Right atrium auricular region (tissue), 2 donors: ENCODE measurements at regions not wholly inside any gene's neighbourhood (a gene's known extent, or its start where the extent isn't known, plus 50 kb on each side); places are given as distances from the start of the nearest gene placed in this dataset.

ENCODE experiments used
- DNase-seq: peaks from one replicate; pipeline ENCODE4 v3.0.0-alpha.2; 2019; ENCODE audit warnings: low spot score
- H3K27ac ChIP-seq, 2 donors: fragments of 200-600 bp; sonication (generic); 1 replicate in 1 of 2; 2 replicates in 1 of 2; pipeline ENCODE4 v1.5.1; 2016 to 2019
- H3K27me3 ChIP-seq, 2 donors: fragments of 200-600 bp; sonication (generic); one replicate each; pipeline versions ENCODE4 v1.5.1 to v1.6.0; 2017 to 2019
- H3K36me3 ChIP-seq: fragments of 200-600 bp; sonication (generic); one replicate; pipeline ENCODE4 v1.5.1; 2016
- H3K4me1 ChIP-seq, 2 donors: fragments of 200-600 bp; sonication (generic); one replicate each; pipeline versions ENCODE4 v1.5.1 to v1.6.0; 2017 to 2019
- H3K4me3 ChIP-seq, 2 donors: fragments of 200-600 bp; sonication (generic); 1 replicate in 1 of 2; 2 replicates in 1 of 2; pipeline ENCODE4 v1.5.1; 2017 to 2019; ENCODE audit warnings: mild to moderate bottlenecking in 1 of 2, moderate library complexity in 1 of 2
- H3K9me3 ChIP-seq, 2 donors: fragments of 200-600 bp; sonication (generic); one replicate each; pipeline ENCODE4 v1.5.1; 2019
- TF ChIP-seq, protein P1 (sequence below), 2 donors: fragments of 200-600 bp; sonication (generic); IDR thresholded peaks; one replicate each; pipeline ENCODE4 v1.5.1; 2019; ENCODE audit warnings: antibody characterized with exemption in 2 of 2

DNA sequence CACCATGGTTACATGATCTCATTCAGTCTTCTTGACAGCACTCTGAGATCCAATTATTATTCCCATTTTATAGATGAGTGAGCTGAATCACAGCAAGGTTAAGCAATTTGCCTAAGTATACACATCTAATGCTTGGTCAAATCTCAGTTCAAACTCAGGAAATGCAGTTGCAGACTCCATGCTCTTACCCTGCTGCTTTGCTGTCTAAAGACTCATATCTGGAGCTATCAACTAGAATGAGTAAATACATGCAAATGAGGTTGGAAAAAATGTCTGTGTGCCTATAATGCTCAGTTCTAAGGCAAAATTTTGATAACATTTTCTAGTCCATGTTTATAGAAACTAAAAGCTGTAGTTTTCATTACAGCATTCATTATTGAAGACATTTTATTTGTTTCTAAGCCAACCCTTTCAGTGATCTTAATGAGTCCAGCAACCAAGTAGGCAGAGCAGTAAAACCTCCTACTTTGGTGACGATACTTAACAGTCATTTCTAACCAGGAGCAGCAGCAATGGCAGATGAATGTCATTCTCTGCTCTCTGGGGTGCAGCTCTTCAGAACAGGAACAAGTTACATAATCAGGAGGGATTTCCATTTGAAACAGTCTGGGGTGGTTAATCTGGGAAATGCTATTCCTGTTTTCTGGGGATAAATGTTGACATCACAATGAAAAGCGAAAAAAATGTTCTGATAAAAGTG lies 396.8 kb upstream of the UBE2E3 start:
- DNase-seq = no peak
- Histone ChIP-seq H3K27ac (no peak overlapping the region), H3K9me3 (no peaks in the 10 kb centered on the region), H3K4me3 (no peak overlapping the region), H3K36me3 (no peaks in the 10 kb centered on the region), H3K27me3 (no peaks in the 10 kb centered on the region), H3K4me1 (no peaks in the 10 kb centered on the region)
- TF ChIP-seq, protein P1, sequence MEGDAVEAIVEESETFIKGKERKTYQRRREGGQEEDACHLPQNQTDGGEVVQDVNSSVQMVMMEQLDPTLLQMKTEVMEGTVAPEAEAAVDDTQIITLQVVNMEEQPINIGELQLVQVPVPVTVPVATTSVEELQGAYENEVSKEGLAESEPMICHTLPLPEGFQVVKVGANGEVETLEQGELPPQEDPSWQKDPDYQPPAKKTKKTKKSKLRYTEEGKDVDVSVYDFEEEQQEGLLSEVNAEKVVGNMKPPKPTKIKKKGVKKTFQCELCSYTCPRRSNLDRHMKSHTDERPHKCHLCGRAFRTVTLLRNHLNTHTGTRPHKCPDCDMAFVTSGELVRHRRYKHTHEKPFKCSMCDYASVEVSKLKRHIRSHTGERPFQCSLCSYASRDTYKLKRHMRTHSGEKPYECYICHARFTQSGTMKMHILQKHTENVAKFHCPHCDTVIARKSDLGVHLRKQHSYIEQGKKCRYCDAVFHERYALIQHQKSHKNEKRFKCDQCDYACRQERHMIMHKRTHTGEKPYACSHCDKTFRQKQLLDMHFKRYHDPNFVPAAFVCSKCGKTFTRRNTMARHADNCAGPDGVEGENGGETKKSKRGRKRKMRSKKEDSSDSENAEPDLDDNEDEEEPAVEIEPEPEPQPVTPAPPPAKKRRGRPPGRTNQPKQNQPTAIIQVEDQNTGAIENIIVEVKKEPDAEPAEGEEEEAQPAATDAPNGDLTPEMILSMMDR (IDR thresholded peaks at IDR 0.05) = no peak

DNA sequence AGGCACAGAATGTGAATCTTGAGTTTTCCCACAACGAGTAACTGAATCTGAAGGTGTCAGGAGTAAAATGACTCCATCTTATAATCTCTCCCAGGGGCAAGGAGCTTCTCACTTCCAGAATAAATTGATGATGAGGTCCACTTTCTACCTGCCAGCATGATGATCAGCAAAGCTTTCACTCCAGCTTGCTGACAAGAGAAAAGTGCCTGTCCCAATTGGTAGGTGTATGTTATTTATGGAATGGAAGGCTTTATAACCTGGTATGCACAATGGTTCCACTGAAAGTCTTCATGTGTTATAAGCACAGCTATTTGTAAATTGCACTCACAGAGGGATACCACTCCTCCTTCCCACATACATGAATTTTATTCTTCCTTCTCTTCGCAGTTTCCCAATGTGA lies 401.0 kb upstream of the UBE2E3 start:
- TF ChIP-seq, protein P1 (IDR thresholded peaks at IDR 0.05) = no peak
- H3K27ac ChIP-seq = no peak overlapping the region
- no peaks in the 10 kb centered on the region for H3K9me3 ChIP-seq
- H3K4me3 ChIP-seq = no peak overlapping the region
- H3K4me1 ChIP-seq = no peaks in the 10 kb centered on the region
- DNase-seq = no peak
- no peaks in the 10 kb centered on the region for H3K36me3 ChIP-seq
- H3K27me3 ChIP-seq = peaks cover 0 to 3% of the 10 kb centered on the region in 2 donors

DNA sequence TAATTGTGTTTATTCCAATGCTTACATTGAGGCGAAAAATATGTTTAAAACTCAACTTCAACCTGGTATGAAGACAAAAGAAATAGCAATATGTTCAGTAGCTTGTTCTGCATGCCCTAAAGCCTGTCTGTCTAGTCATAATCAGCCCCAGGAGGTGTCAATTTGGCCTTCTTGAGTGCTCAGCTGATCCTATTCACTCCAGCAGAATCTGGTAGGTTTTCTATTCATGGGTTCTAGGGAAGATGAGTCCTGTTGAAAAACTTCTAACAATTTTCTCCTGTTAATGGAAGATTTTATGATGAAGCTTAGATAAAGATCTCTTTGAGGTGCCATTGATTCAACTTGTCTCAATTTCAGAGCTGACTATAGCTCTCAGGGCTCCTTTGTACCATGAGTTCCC lies 402.0 kb upstream of the UBE2E3 start:
- Histone ChIP-seq H3K4me1 (no peaks in the 10 kb centered on the region), H3K27me3 (peaks cover 0 to 3% of the 10 kb centered on the region in 2 donors), H3K36me3 (no peaks in the 10 kb centered on the region), H3K4me3 (no peak overlapping the region), H3K27ac (no peak overlapping the region), H3K9me3 (no peaks in the 10 kb centered on the region)
- DNase-seq = no peak
- TF ChIP-seq, protein P1 (IDR thresholded peaks at IDR 0.05) = no peak

DNA sequence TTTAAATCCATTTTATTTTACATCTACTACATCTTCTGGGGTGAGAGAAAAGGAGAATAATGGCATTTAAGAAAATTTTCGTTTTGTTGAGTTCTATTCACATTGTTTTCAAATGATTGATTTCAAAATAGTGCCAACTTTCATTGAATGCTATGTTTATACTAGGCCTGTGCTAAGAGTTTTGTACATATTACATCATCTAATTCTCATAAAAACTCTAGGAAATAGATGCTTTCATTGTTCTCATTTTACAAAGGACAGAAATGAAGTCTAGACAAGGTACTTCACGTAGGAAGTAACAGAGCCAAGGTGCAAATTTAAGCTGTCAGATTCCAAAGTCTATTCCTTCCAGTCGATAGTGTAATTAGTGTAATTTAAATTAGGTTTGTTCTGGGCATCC lies 402.8 kb upstream of the UBE2E3 start:
- Histone ChIP-seq H3K27ac (no peak overlapping the region), H3K36me3 (no peaks in the 10 kb centered on the region), H3K4me3 (no peak overlapping the region), H3K27me3 (peaks cover 0 to 3% of the 10 kb centered on the region in 2 donors), H3K4me1 (no peaks in the 10 kb centered on the region), H3K9me3 (no peaks in the 10 kb centered on the region)
- DNase-seq = no peak
- TF ChIP-seq, protein P1 (IDR thresholded peaks at IDR 0.05) = no peak

DNA sequence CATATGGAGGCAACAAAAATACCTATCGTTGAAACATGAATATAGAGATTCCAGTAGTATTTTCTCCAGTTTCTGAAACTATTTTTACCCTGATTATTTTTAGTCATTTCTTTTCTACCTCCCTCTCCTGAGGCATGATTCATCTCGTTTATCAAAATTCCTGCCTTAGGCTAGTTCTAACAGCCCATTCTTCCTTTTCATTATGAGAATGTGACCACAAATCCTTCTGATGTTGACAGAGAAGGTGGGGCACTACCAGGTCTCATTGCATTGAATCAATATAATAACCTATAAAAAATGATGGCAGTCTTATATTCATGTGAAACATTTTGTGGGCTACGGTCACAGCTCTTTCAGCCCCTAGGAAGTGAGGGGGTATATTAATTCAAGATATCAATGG lies 406.5 kb upstream of the UBE2E3 start:
- H3K27me3 ChIP-seq = peaks cover 0 to 3% of the 10 kb centered on the region in 2 donors

More for the DNA sequence above, 406.5 kb upstream of the UBE2E3 start:
- Histone ChIP-seq H3K36me3 (no peaks in the 10 kb centered on the region), H3K4me1 (no peaks in the 10 kb centered on the region), H3K4me3 (no peak overlapping the region), H3K9me3 (no peaks in the 10 kb centered on the region), H3K27ac (no peak overlapping the region)
- no peak for DNase-seq
- TF ChIP-seq, protein P1 (IDR thresholded peaks at IDR 0.05) = no peak
